ENCODE measurements at regions not wholly inside any gene's neighbourhood (a gene's known extent, or its start where the extent isn't known, plus 50 kb on each side); places are given as distances from the start of the nearest gene placed in this dataset.

DNA sequence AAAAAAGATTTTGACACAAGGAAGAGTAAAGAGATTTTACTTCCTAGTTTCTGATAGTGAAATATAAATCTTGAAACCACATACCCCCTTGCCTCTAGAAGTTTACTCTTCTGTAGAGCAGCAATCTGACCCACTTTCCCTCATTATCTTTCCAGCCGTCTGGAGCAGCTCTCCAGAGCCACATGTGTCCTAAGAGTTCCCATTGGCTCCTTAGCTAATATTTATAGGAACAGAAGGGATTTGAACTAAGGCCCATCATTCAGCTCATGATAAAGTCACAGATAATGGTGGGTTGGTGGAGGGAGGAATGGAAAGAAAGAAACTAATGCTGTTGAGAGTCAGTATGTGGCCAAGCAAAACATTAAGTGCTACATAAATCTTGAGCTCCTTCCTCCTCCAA, 121.8 kb downstream of the INHBA start:
- H3K4me1 ChIP-seq (replicated peaks in 1 of 4; ENCODE audit: control insufficient read depth in 3 of 4, insufficient read depth in 4 of 4, low read length in 3 of 4): no peaks in the 10 kb centered on the region; a peak in 1 of 7 replicates
- no peak overlapping the region for H3K4ac ChIP-seq (replicated peaks; ENCODE audit: insufficient read length, low read depth, low read length)
- ChIA-PET POLR2A (ENCODE audit: partially characterized antibody) (no interaction called here), CTCF (ENCODE audit: partially characterized antibody) (interaction anchor here (1.3 kb wide), 1 partner anchor 115 kb away, joined by 3 read pairs; no protein-coding TSS in a partner anchor)
- no peak overlapping the region for H2BK5ac ChIP-seq (ENCODE audit: low read depth, low read length)
- no peak overlapping the region for H2AFZ ChIP-seq (ENCODE audit: low read length)
- no peaks in the 10 kb centered on the region for H3K27me3 ChIP-seq (replicated peaks in 1 of 4; ENCODE audit: control insufficient read depth in 3 of 4, extremely low read depth in 1 of 4, insufficient read depth in 3 of 4, low read length in 3 of 4)
- H3K36me3 ChIP-seq (ENCODE audit: control insufficient read depth in 2 of 4, insufficient read depth in 4 of 4, low read length in 3 of 4): no peaks in the 10 kb centered on the region
- WGBS, 2 experiments (ENCODE audit: extremely low coverage in 1 of 2, insufficient coverage in 1 of 2, insufficient read length in 1 of 2, insufficient replicate concordance in 2 of 2, low coverage in 1 of 2, low lambda C conversion rate in 2 of 2, missing lambda C conversion rate in 1 of 2): 93% methylated on average over 1 of the region's 1 CpG; no CpG with 5 or more reads in 1 of the 2 experiments
- H3K79me2 ChIP-seq (ENCODE audit: control insufficient read depth in 1 of 2, insufficient read depth in 2 of 2, low read length in 2 of 2): no peaks in the 10 kb centered on the region
- H4K20me1 ChIP-seq (replicated peaks in 1 of 2; ENCODE audit: control insufficient read depth in 1 of 2, insufficient read depth in 2 of 2, low read length in 2 of 2): no peaks in the 10 kb centered on the region
- DNase-seq (ENCODE audit: low read depth in 1 of 2, low spot score in 2 of 2) (no peak), FAIRE-seq (no peak)
- TF ChIP-seq CREB1 (IDR thresholded peaks at IDR 0.05): no peak
- no peak for TF ChIP-seq RBBP5 (IDR thresholded peaks at IDR 0.05; ENCODE audit: borderline replicate concordance, low read depth, low read length)
- no peak for TF ChIP-seq GABPA (IDR thresholded peaks at IDR 0.05; ENCODE audit: borderline replicate concordance, insufficient read depth, low read length)
- no peak for TF ChIP-seq CBX8 (IDR thresholded peaks at IDR 0.05; ENCODE audit: borderline replicate concordance, low read depth, low read length)
- TF ChIP-seq BRCA1 (IDR thresholded peaks at IDR 0.05; ENCODE audit: low read depth, low read length): no peak
- no peak for TF ChIP-seq RXRA (IDR thresholded peaks at IDR 0.05; ENCODE audit: insufficient read depth, low read depth, low read length)
- no peak for TF ChIP-seq SIRT6 (IDR thresholded peaks at IDR 0.05; ENCODE audit: low read length)
- no peak for TF ChIP-seq ASH2L (IDR thresholded peaks at IDR 0.05; ENCODE audit: low read length)
- no peak for TF ChIP-seq CTBP2 (IDR thresholded peaks at IDR 0.05; ENCODE audit: borderline replicate concordance, insufficient read depth, insufficient read length, low read length)
- no peak for TF ChIP-seq TEAD4 (IDR thresholded peaks at IDR 0.05; ENCODE audit: low read depth, low read length)
- H4K91ac ChIP-seq (replicated peaks; ENCODE audit: insufficient read length, low read length): no peak overlapping the region
- H2BK120ac ChIP-seq (replicated peaks; ENCODE audit: low read depth, low read length): no peak overlapping the region
- H3K4me2 ChIP-seq (ENCODE audit: insufficient read depth in 1 of 2, low read depth in 2 of 2, low read length in 2 of 2): no peak overlapping the region
- no peak overlapping the region for H2AK5ac ChIP-seq (ENCODE audit: low read depth, low read length)
- no peak overlapping the region for H3K4me3 ChIP-seq (ENCODE audit: extremely low read depth in 1 of 4, insufficient read depth in 2 of 4, low read depth in 3 of 4, low read length in 4 of 4)
- no peaks in the 10 kb centered on the region; the same call in 1 of the 2 replicates for H3K23me2 ChIP-seq (ENCODE audit: low read depth, low read length)
- H3K9ac ChIP-seq (replicated peaks in 1 of 4; ENCODE audit: extremely low read depth in 1 of 4, low read depth in 3 of 4, low read length in 3 of 4): no peak overlapping the region
- no peak overlapping the region for H3K27ac ChIP-seq (ENCODE audit: low read depth, low read length)
- no peak overlapping the region for H3K23ac ChIP-seq (ENCODE audit: insufficient read length)
- no peak overlapping the region for H2BK20ac ChIP-seq (ENCODE audit: low read length)
- no peak overlapping the region for H3K18ac ChIP-seq (ENCODE audit: extremely low read depth, low read length)
- H2BK15ac ChIP-seq (ENCODE audit: low read length): no peak overlapping the region
- H4K5ac ChIP-seq (ENCODE audit: insufficient read length, low read depth, low read length): no peak overlapping the region
- no peaks in the 10 kb centered on the region for H3K79me1 ChIP-seq (ENCODE audit: low read depth, low read length)
- no peak overlapping the region for H4K8ac ChIP-seq (ENCODE audit: extremely low read depth, insufficient read depth, low read length)
- H3K56ac ChIP-seq (replicated peaks; ENCODE audit: insufficient read length, low read depth, low read length): no peak overlapping the region
- H2BK12ac ChIP-seq (ENCODE audit: low read depth, low read length): no peak overlapping the region
- no peak overlapping the region for H3K14ac ChIP-seq (ENCODE audit: insufficient read length)
- no peaks in the 10 kb centered on the region for H3K9me3 ChIP-seq (ENCODE audit: insufficient read depth in 2 of 2, low read depth in 1 of 2, low read length in 1 of 2)
